ENCODE measurements at regions not wholly inside any gene's neighbourhood (a gene's known extent, or its start where the extent isn't known, plus 50 kb on each side); places are given as distances from the start of the nearest gene placed in this dataset.

GRCh38 chr3:127395663-127396355 is 108.0 kb upstream of the PRR20G start:
- intact Hi-C loops (cut with DNase I): no loop called here
- H3K4me1 ChIP-seq: no peaks in the 10 kb centered on the region
- H3K27me3 ChIP-seq: peaks cover 0 to 55% (median 0%) of the 10 kb centered on the region in 4 donors
- no peaks in the 10 kb centered on the region for H3K9me3 ChIP-seq
- 53 to 80% methylated on average over 1 to 2 of the region's 9 CpGs for WGBS, 2 donors
- TF ChIP-seq POLR2A (IDR thresholded peaks at IDR 0.05) (no peak), CTCF (IDR thresholded peaks at IDR 0.05) (no peak)
- DNase-seq: no peak
- H3K36me3 ChIP-seq: no peaks in the 10 kb centered on the region
- H3K27ac ChIP-seq: no peak overlapping the region
- H3K4me3 ChIP-seq: no peak overlapping the region

GRCh38 chr3:127394984-127395662 is 107.3 kb upstream of the PRR20G start:
- 60 to 63% methylated on average over 8 to 11 of the region's 15 CpGs for WGBS, 2 donors
- no peak for DNase-seq
- intact Hi-C loops (cut with DNase I): no loop called here
- no peaks in the 10 kb centered on the region for H3K36me3 ChIP-seq
- peaks cover 0 to 62% (median 0%) of the 10 kb centered on the region in 4 donors for H3K27me3 ChIP-seq
- H3K9me3 ChIP-seq: no peaks in the 10 kb centered on the region
- H3K27ac ChIP-seq: no peak overlapping the region
- no peak for TF ChIP-seq POLR2A (IDR thresholded peaks at IDR 0.05)
- no peak for TF ChIP-seq CTCF (IDR thresholded peaks at IDR 0.05)
- H3K4me1 ChIP-seq: no peaks in the 10 kb centered on the region
- no peak overlapping the region for H3K4me3 ChIP-seq

GRCh38 chr3:127394031-127394430 is 106.2 kb upstream of the PRR20G start:
- DNase-seq: no peak
- peaks cover 0 to 73% (median 0%) of the 10 kb centered on the region in 4 donors for H3K27me3 ChIP-seq
- no peaks in the 10 kb centered on the region for H3K4me1 ChIP-seq
- no peak overlapping the region for H3K27ac ChIP-seq
- TF ChIP-seq CTCF (IDR thresholded peaks at IDR 0.05) (no peak), POLR2A (IDR thresholded peaks at IDR 0.05) (no peak)
- H3K4me3 ChIP-seq: no peak overlapping the region
- 60 to 70% methylated on average over 1 to 4 of the region's 4 CpGs for WGBS, 2 donors
- H3K9me3 ChIP-seq: no peaks in the 10 kb centered on the region
- H3K36me3 ChIP-seq: no peaks in the 10 kb centered on the region
- intact Hi-C loops (cut with DNase I): no loop called here

- no peaks in the 10 kb centered on the region for H3K9me3 ChIP-seq
- intact Hi-C loops (cut with DNase I): no loop called here
- H3K4me3 ChIP-seq: no peak overlapping the region
- H3K4me1 ChIP-seq: no peaks in the 10 kb centered on the region
- no peak for DNase-seq
- no peak overlapping the region for H3K27ac ChIP-seq
- no peaks in the 10 kb centered on the region for H3K36me3 ChIP-seq
- TF ChIP-seq POLR2A (IDR thresholded peaks at IDR 0.05): no peak
- TF ChIP-seq CTCF (IDR thresholded peaks at IDR 0.05): no peak
- peaks cover 0 to 80% (median 0%) of the 10 kb centered on the region in 4 donors for H3K27me3 ChIP-seq
- 72 to 92% methylated on average over 3 to 4 of the region's 5 CpGs for WGBS, 2 donors
Observed at GRCh38 chr3:127393131-127393820, 105.4 kb upstream of the PRR20G start.

- Histone ChIP-seq H3K4me3 (no peak overlapping the region), H3K4me1 (no peaks in the 10 kb centered on the region), H3K27me3 (peaks cover 0 to 87% (median 0%) of the 10 kb centered on the region in 4 donors), H3K27ac (no peak overlapping the region), H3K9me3 (no peaks in the 10 kb centered on the region), H3K36me3 (no peaks in the 10 kb centered on the region)
- TF ChIP-seq POLR2A (IDR thresholded peaks at IDR 0.05) (no peak), CTCF (IDR thresholded peaks at IDR 0.05) (no peak)
- WGBS, 2 donors: 71% methylated on average over 8 of the region's 8 CpGs; no CpG with 5 or more reads in 1 of the 2 donors
- intact Hi-C loops (cut with DNase I): no loop called here
- no peak for DNase-seq
Observed at GRCh38 chr3:127392156-127392490, 104.3 kb upstream of the PRR20G start.

All from esophagus squamous epithelium (tissue), 5 donors.